ENCODE measurements at regions not wholly inside any gene's neighbourhood (a gene's known extent, or its start where the extent isn't known, plus 50 kb on each side); places are given as distances from the start of the nearest gene placed in this dataset.

DNA sequence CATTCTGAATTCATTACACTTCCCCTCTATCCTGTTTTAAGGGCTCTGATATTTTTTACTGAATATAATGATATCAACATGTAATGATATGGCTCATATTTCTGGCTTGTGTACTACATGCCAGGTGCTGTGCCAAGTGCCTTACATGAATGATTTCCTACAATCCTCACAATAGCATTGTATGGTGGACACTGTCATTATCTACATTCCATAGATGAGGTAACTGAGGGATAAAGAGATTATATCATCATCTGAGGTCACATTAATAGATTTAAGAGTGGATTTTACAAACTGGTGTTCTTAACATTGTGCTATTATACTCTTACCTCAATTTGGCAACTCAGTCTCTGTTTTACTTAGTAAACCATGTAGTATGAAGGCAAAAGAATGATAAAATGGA, 502.0 kb downstream of the LIG4 start:
- H3K9me3 ChIP-seq, result no peaks in the 10 kb centered on the region
- no peak for DNase-seq
- ATAC-seq, result no peak
- no peak overlapping the region for H3K4me3 ChIP-seq
- TF ChIP-seq, protein P1, sequence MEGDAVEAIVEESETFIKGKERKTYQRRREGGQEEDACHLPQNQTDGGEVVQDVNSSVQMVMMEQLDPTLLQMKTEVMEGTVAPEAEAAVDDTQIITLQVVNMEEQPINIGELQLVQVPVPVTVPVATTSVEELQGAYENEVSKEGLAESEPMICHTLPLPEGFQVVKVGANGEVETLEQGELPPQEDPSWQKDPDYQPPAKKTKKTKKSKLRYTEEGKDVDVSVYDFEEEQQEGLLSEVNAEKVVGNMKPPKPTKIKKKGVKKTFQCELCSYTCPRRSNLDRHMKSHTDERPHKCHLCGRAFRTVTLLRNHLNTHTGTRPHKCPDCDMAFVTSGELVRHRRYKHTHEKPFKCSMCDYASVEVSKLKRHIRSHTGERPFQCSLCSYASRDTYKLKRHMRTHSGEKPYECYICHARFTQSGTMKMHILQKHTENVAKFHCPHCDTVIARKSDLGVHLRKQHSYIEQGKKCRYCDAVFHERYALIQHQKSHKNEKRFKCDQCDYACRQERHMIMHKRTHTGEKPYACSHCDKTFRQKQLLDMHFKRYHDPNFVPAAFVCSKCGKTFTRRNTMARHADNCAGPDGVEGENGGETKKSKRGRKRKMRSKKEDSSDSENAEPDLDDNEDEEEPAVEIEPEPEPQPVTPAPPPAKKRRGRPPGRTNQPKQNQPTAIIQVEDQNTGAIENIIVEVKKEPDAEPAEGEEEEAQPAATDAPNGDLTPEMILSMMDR (IDR thresholded peaks at IDR 0.05), result no peak
- TF ChIP-seq POLR2A (IDR thresholded peaks at IDR 0.05), result no peak
- H3K27ac ChIP-seq, result no peak overlapping the region
- H3K36me3 ChIP-seq, result no peaks in the 10 kb centered on the region
- intact Hi-C loops (cut with DNase I), result no loop called here
- H3K4me1 ChIP-seq, result no peaks in the 10 kb centered on the region
- no peaks in the 10 kb centered on the region for H3K27me3 ChIP-seq

DNA sequence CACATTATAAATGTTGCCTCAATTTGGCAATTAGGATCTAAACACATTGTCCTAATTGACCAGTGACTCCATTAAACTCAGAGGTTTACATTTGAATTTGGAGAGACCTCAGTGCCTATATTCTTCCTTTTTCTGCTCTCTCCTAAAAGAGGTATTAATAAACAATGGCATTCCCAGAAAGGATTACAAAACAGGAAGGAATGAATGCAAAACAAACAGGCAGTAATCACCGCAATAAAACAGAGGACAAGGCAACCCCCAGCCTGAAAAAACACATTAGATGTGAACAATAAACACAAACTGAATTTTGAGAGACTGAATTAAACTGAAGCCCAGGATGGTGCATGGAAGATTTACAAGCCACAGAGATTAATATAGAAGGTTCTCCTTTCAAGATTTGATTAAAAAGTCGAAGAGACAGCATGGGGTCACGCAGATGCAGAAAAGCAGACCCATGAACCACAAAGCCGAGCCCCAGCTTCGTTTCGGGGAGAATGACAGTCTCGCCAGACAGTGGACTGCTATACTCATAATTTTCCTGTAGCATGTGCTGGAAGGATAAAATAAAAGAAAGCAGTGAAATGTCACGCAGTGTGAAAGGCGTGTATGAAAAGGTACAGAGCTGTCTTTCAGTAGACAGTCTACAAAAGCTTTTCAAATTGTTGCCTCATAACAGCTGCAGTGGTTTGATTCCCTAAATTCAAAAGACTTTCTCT, 503.0 kb downstream of the LIG4 start:
- ATAC-seq (no peak), DNase-seq (no peak)
- no peak overlapping the region for H3K27ac ChIP-seq
- WGBS, 4 donors, result 80 to 86% (median 83%) methylated on average over 9 of the region's 9 CpGs
- H3K4me1 ChIP-seq, result no peaks in the 10 kb centered on the region
- intact Hi-C loops (cut with DNase I), result no loop called here
- TF ChIP-seq, protein P1 (IDR thresholded peaks at IDR 0.05), result no peak
- no peak for TF ChIP-seq POLR2A (IDR thresholded peaks at IDR 0.05)
- H3K9me3 ChIP-seq, result no peaks in the 10 kb centered on the region
- no peaks in the 10 kb centered on the region for H3K27me3 ChIP-seq
- no peak overlapping the region for H3K4me3 ChIP-seq
- H3K36me3 ChIP-seq, result no peaks in the 10 kb centered on the region

DNA sequence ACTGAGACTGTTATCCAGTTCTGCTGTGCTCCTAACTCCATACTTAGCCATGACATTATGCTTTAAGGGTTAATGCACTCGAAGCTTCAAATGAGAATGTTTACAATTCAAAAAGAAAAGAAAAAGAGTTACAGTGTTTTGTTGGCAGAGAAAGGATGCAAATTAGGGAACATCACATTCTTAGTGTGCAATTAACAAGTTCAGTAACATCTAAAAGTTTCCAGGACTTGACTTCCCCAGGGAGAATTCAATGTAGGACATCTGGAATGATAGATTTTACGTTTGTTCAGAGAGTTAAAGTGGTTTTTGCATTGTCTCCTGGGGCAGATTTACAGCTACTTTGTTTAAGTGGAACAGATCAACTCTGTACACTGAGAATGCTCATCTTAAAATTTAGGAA, 525.2 kb downstream of the LIG4 start:
- no peak overlapping the region for H3K4me3 ChIP-seq
- DNase-seq (no peak), ATAC-seq (no peak)
- no peaks in the 10 kb centered on the region for H3K27me3 ChIP-seq
- 18 to 33% (median 27%) methylated on average over 2 of the region's 2 CpGs for WGBS, 4 donors
- no peak for TF ChIP-seq POLR2A (IDR thresholded peaks at IDR 0.05)
- TF ChIP-seq, protein P1 (IDR thresholded peaks at IDR 0.05), result no peak
- H3K27ac ChIP-seq, result no peak overlapping the region
- no peaks in the 10 kb centered on the region for H3K36me3 ChIP-seq
- no peaks in the 10 kb centered on the region for H3K4me1 ChIP-seq
- H3K9me3 ChIP-seq, result peaks cover 0 to 3% (median 0%) of the 10 kb centered on the region in 12 donors
- intact Hi-C loops (cut with DNase I), result no loop called here

- H3K27ac ChIP-seq, result no peak overlapping the region
- H3K36me3 ChIP-seq, result no peaks in the 10 kb centered on the region
- DNase-seq (no peak), ATAC-seq (no peak)
- H3K9me3 ChIP-seq, result peaks cover 0 to 3% (median 0%) of the 10 kb centered on the region in 12 donors
- TF ChIP-seq, protein P1 (IDR thresholded peaks at IDR 0.05), result no peak
- TF ChIP-seq POLR2A (IDR thresholded peaks at IDR 0.05), result no peak
- no peaks in the 10 kb centered on the region for H3K27me3 ChIP-seq
- no peak overlapping the region for H3K4me3 ChIP-seq
- intact Hi-C loops (cut with DNase I), result no loop called here
- H3K4me1 ChIP-seq, result no peaks in the 10 kb centered on the region
- 84 to 89% (median 87%) methylated on average over 9 of the region's 9 CpGs for WGBS, 4 donors
These were observed 529.5 kb downstream of the LIG4 start for GRCh38 chr13:107685876-107686275.
